DND-41 (cell line): ENCODE measurements at regions not wholly inside any gene's neighbourhood (a gene's known extent, or its start where the extent isn't known, plus 50 kb on each side); places are given as distances from the start of the nearest gene placed in this dataset.

Experiments
- EZH2 ChIP-seq: IDR thresholded peaks from 3 replicates; pipeline ENCODE4 v1.6.1; 2012; ENCODE audit warnings: borderline replicate concordance, low read depth, mild to moderate bottlenecking, moderate library complexity, low read length, inconsistent platforms; ENCODE audit not compliant: severe bottlenecking
- TF ChIP-seq, protein P1 (sequence below): IDR thresholded peaks from 2 replicates; pipeline ENCODE4 v1.5.1; 2012; ENCODE audit warnings: borderline replicate concordance, low read length, moderate library complexity, mild to moderate bottlenecking; ENCODE audit not compliant: poor library complexity, severe bottlenecking; ENCODE audit errors: extremely low read depth

DNA sequence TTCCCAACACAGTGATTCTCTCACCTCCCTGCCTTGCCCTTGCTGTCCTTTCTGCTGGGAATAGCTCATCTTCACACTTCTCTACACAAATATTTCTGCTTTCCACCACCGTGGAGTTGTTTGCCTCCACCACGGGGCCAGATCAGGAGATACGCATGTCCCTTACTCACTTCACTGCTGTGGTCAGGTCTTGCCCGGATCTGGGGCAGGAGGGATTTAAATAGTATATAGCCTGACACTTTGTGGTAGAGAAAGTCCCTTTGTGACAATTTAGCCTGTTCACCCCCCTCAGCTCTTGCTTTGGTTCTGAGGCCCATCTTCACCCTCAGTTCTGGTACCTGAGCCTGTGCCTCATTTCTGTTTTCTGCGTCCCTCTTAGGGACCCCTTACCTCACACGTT lies 92.6 kb upstream of the PREP start:
- TF ChIP-seq, protein P1, sequence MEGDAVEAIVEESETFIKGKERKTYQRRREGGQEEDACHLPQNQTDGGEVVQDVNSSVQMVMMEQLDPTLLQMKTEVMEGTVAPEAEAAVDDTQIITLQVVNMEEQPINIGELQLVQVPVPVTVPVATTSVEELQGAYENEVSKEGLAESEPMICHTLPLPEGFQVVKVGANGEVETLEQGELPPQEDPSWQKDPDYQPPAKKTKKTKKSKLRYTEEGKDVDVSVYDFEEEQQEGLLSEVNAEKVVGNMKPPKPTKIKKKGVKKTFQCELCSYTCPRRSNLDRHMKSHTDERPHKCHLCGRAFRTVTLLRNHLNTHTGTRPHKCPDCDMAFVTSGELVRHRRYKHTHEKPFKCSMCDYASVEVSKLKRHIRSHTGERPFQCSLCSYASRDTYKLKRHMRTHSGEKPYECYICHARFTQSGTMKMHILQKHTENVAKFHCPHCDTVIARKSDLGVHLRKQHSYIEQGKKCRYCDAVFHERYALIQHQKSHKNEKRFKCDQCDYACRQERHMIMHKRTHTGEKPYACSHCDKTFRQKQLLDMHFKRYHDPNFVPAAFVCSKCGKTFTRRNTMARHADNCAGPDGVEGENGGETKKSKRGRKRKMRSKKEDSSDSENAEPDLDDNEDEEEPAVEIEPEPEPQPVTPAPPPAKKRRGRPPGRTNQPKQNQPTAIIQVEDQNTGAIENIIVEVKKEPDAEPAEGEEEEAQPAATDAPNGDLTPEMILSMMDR: no peak
- TF ChIP-seq EZH2: no peak
